GM12873 (cell line): ENCODE measurements at regions not wholly inside any gene's neighbourhood (a gene's known extent, or its start where the extent isn't known, plus 50 kb on each side); places are given as distances from the start of the nearest gene placed in this dataset.

Experiments
- CTCF ChIP-seq: IDR thresholded peaks from 2 replicates; pipeline ENCODE4 v1.5.1; 2012; ENCODE audit warnings: low read depth, mild to moderate bottlenecking, moderate library complexity, low read length, control low read depth; ENCODE audit not compliant: insufficient read depth; ENCODE audit errors: missing control alignments

DNA sequence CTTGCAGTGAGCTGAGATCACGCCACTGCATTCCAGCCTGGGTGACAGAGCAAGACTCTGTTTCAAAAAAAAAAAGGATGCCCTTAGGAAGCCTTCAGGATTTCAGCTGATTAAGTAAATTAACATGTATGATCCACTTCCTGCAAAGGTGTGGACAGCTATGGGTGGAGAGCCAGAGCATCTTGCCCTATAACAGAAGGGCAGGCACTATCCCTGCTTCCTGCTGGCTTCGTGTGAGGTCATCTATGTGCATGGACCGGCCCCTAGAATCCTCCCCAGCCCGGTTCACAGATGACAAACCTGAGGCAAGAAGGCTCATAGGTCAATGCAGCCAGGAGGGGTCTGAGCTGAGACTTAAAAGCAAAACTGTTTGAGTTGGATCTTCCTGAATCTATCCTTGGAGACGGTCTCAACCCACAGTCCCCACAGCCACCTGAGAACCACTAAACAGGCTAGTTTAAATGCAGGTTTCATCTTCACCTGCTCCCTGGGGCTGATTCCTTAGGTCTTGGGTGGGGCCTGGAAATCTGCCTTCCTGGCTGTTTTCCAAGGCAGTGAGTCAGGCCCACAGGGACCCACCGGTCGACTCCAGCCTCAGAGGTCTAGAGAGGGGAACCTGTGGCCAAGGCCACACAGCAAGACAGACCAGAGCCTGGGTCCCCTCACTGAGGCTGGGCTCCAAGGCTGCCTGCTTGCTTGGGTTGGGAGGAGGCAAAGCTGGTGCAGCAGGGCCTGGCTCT lies 55.2 kb upstream of the MPEG1 start:
- TF ChIP-seq CTCF = no peak

GRCh38 chr11:59267196-59267595 lies 54.5 kb upstream of the MPEG1 start:
- no peak for TF ChIP-seq CTCF

DNA sequence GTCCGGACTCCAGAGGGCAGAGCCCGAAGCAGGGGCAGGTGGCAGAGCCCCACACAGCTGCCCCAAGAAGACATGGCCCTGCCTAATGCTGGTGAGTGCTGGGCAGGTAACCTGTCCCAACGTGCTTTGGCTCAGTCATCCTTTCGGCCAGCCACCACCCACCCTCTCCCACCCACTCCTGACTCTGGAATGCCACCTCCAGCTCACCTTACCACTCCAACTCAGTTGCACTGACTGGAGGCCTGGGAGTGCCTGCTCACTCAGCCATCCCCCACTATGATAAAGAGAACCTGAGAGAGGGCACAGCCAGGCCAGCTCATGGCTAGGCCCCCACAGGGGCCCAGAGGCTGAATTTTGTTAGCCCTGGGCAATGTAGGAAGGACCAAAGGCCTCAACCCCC lies 53.8 kb upstream of the MPEG1 start:
- no peak for TF ChIP-seq CTCF

DNA sequence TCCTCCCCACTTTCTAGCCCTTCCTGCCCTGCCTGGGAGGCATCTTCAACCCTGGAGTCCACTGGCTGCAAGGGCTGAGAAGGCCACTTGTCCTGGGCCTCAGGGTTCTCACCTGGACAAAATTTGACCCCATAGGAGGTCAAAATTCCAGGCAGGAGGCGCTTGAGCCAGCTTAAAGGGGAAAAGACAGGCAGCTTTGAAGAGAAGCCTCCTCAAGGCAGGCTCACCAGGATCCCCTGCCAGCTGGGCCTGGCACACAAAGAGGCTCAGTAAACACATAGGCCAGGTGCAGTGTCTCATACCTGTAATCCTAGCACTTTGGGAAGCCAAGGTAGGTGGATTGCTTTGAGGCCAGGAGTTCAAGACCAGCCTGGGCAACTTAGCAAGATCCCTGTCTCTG lies 53.0 kb upstream of the MPEG1 start:
- no peak for TF ChIP-seq CTCF

DNA sequence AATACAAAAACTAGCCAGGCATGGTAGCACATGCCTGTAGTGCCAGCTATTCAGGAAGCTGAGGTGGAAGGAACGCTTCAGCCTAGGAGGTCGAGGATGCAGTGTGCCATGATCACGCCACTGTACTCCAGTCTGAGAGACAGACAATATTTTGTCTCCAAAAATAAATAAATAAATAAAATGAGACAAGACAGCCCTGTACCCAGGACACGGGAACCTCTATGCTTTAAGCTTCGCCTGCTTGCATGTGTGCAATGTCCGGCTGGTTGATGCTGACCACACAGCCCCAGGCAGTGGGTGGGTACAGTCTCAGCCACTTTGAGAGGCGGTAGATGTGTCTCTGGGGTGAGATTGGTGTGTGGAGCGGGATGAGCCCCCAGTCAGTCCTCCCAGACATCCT lies 52.0 kb upstream of the MPEG1 start:
- TF ChIP-seq CTCF = no peak

- peak; percentile 58 for TF ChIP-seq CTCF
Measured at GRCh38 chr11:59263225-59263894, 50.6 kb upstream of the MPEG1 start.
